ENCODE measurements at regions not wholly inside any gene's neighbourhood (a gene's known extent, or its start where the extent isn't known, plus 50 kb on each side); places are given as distances from the start of the nearest gene placed in this dataset.
"Not testable (repeated sequence)": the region's sequence is repeated elsewhere in the genome, so short reads cannot be mapped to it uniquely, and the experiment has no call there.

DNA sequence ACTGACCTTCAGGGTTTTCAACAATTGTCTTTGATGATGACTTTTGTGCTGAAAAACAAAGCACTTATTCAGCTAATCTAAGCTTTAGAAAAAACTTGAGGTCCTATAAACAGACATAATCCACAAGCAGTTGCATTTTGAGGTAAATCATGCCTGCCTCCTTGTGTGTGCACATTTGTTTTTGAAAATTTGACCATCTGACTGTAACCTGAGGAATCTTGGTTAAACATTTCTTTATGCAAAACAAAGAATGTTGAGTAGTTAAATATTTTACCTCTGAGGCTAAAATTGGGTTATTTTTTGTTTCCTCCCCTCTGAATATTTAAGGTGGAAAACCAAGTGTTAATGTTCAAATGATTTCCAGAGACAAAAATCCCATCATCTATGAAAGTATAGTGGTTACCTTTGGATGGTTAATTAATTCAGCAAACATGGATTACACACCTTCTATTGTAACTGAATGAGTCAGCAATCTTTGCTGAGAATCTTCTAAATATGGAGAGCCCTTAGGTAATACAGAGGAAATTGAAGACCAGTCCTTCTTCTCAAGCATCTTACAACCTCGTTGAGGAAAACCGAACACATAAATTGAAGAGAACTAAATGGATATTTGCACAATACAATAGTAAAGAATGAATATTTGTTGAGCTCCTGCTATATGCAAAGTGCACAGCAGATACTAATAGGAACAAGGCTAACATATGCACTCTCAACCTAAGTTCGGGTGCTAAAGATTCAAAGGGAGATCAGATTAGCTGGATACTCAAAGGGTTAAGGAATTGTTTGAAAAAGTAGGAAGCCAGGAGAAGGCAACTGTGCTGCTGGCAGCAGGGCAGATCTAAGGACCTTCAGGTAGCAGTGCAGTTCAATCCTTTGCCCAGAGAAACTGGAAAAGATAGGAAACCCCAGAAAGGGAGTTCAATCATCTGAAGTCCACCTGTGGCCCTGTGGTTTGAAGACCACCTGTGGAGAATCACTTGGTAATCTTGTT is 115.2 kb downstream of the BMP4 start:
- Histone ChIP-seq H3K9me3 (ENCODE audit: control insufficient read depth in 2 of 3, low read length in 3 of 3) (no peaks in the 10 kb centered on the region), H3K4me1 (ENCODE audit: control insufficient read depth in 2 of 2, insufficient read depth in 2 of 2, low read length in 2 of 2) (no peaks in the 10 kb centered on the region), H3K27ac (ENCODE audit: low read depth, low read length) (no peak overlapping the region), H3K4me3 (ENCODE audit: low read length) (no peak overlapping the region), H3K36me3 (ENCODE audit: control insufficient read depth in 2 of 3, insufficient read depth in 3 of 3, low read length in 3 of 3) (no peaks in the 10 kb centered on the region), H3K27me3 (ENCODE audit: control insufficient read depth in 2 of 2, insufficient read depth in 2 of 2, low read length in 2 of 2) (no peaks in the 10 kb centered on the region)
- no peak for DNase-seq
- Mint-ChIP-seq H3K27me3 (peaks cover 0 to 16% (median 0%) of the 10 kb centered on the region in 5 donors), H3K27ac (no peak overlapping the region), H3K4me3 (no peak overlapping the region), H3K9me3 (peaks cover 0 to 27% (median 12%) of the 10 kb centered on the region in 11 donors), H3K4me1 (no peaks in the 10 kb centered on the region), H3K36me3 (no peaks in the 10 kb centered on the region)
- intact Hi-C loops (cut with micrococcal nuclease), result no loop called here
- no peak for ATAC-seq
- ChIA-PET CTCF (no interaction called here), POLR2A (no interaction called here)

DNA sequence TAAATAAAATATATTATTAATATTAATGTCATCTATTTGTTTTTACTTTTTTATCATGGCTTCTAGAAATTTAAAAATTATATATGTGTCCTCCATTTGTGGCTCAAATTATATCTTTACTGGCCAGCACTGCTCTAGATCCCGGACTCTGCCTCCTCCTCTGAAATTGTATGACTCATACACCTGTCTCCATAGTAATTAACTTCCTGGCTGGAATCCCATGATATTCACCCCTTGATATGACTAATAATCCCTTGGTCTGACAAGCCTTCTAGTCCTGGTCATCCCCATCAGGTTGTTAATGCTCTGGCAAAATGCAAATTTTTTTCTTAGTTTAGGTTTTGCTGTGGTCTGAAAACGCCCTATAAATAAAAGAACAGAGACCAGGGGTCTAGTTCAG is 116.2 kb downstream of the BMP4 start:
- DNase-seq (no peak), ATAC-seq (no peak)
- Histone ChIP-seq H3K9me3 (ENCODE audit: control insufficient read depth in 2 of 3, low read length in 3 of 3) (no peaks in the 10 kb centered on the region), H3K27me3 (ENCODE audit: control insufficient read depth in 2 of 2, insufficient read depth in 2 of 2, low read length in 2 of 2) (no peaks in the 10 kb centered on the region), H3K27ac (ENCODE audit: low read depth, low read length) (no peak overlapping the region), H3K4me3 (ENCODE audit: low read length) (no peak overlapping the region), H3K4me1 (ENCODE audit: control insufficient read depth in 2 of 2, insufficient read depth in 2 of 2, low read length in 2 of 2) (no peaks in the 10 kb centered on the region), H3K36me3 (ENCODE audit: control insufficient read depth in 2 of 3, insufficient read depth in 3 of 3, low read length in 3 of 3) (no peaks in the 10 kb centered on the region)
- no peaks in the 10 kb centered on the region for H3K36me3 Mint-ChIP-seq
- peaks cover 0 to 27% (median 12%) of the 10 kb centered on the region in 11 donors for H3K9me3 Mint-ChIP-seq
- H3K27ac Mint-ChIP-seq, result no peak overlapping the region
- H3K27me3 Mint-ChIP-seq, result peaks cover 0 to 16% (median 0%) of the 10 kb centered on the region in 5 donors
- H3K4me1 Mint-ChIP-seq, result no peaks in the 10 kb centered on the region
- intact Hi-C loops (cut with micrococcal nuclease), result no loop called here
- H3K4me3 Mint-ChIP-seq, result no peak overlapping the region
- ChIA-PET CTCF (no interaction called here), POLR2A (no interaction called here)

DNA sequence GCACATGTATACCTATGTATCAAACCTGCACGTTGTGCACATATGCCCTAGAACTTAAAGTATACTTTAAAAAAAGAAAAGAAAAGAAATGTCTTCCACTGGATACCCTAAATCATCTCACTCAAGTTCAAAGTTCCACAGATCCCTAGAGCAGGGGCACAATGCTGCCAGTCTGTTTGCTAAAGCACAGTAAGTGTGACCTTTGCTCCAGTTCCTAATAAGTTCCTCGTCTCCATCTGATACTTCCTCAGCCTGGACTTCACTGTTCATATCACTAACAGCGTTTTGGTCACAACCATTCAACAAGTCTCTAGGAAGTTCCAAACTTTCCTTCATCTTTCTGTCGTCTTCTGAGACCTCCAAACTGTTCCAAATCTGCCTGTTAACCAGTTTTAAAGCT is 118.3 kb downstream of the BMP4 start:
- DNase-seq (no peak), ATAC-seq (no peak)
- POLR2A ChIA-PET, result no interaction called here
- Histone ChIP-seq H3K27ac (ENCODE audit: low read depth, low read length) (no peak overlapping the region), H3K9me3 (ENCODE audit: control insufficient read depth in 2 of 3, low read length in 3 of 3) (no peaks in the 10 kb centered on the region), H3K27me3 (ENCODE audit: control insufficient read depth in 2 of 2, insufficient read depth in 2 of 2, low read length in 2 of 2) (no peaks in the 10 kb centered on the region), H3K4me1 (ENCODE audit: control insufficient read depth in 2 of 2, insufficient read depth in 2 of 2, low read length in 2 of 2) (no peaks in the 10 kb centered on the region), H3K4me3 (ENCODE audit: low read length) (no peak overlapping the region), H3K36me3 (ENCODE audit: control insufficient read depth in 2 of 3, insufficient read depth in 3 of 3, low read length in 3 of 3) (no peaks in the 10 kb centered on the region)
- Mint-ChIP-seq H3K9me3 (peaks cover 0 to 27% (median 10%) of the 10 kb centered on the region in 11 donors), H3K36me3 (no peaks in the 10 kb centered on the region), H3K27ac (no peak overlapping the region), H3K4me3 (no peak overlapping the region), H3K4me1 (no peaks in the 10 kb centered on the region), H3K27me3 (peaks cover 0 to 11% (median 0%) of the 10 kb centered on the region in 5 donors)
- CTCF ChIA-PET, result no interaction called here
- intact Hi-C loops (cut with micrococcal nuclease), result no loop called here

DNA sequence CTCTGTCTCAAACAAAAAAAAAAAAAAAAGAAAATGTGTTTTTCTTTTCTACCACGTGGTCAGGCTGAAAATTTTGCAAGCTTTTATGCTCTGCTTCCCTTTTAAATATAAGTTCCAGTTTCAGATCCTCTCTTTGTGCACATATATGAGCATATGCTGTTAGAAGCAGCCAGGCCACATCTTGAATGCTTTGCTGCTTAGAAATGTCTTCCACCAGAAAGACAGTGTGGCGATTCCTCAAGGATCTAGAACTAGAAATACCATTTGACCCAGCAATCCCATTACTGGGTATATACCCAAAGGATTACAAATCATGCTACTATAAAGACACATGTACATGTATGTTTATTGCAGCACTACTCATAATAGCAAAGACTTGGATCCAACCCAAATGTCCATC is 119.0 kb downstream of the BMP4 start:
- ATAC-seq; H3K4me3 Mint-ChIP-seq; H3K27ac ChIP-seq (ENCODE audit: low read depth, low read length); intact Hi-C loops (cut with micrococcal nuclease); CTCF ChIA-PET; H3K4me1 ChIP-seq (ENCODE audit: control insufficient read depth in 2 of 2, insufficient read depth in 2 of 2, low read length in 2 of 2); POLR2A ChIA-PET; H3K9me3 ChIP-seq (ENCODE audit: control insufficient read depth in 2 of 3, low read length in 3 of 3); H3K27ac Mint-ChIP-seq; H3K27me3 ChIP-seq (ENCODE audit: control insufficient read depth in 2 of 2, insufficient read depth in 2 of 2, low read length in 2 of 2); H3K36me3 ChIP-seq (ENCODE audit: control insufficient read depth in 2 of 3, insufficient read depth in 3 of 3, low read length in 3 of 3); H3K36me3 Mint-ChIP-seq; DNase-seq; H3K4me1 Mint-ChIP-seq; H3K4me3 ChIP-seq (ENCODE audit: low read length): not testable (repeated sequence)
- peaks cover 0 to 11% (median 0%) of the 10 kb centered on the region in 5 donors for H3K27me3 Mint-ChIP-seq
- H3K9me3 Mint-ChIP-seq, result peaks cover 0 to 27% (median 10%) of the 10 kb centered on the region in 11 donors

DNA sequence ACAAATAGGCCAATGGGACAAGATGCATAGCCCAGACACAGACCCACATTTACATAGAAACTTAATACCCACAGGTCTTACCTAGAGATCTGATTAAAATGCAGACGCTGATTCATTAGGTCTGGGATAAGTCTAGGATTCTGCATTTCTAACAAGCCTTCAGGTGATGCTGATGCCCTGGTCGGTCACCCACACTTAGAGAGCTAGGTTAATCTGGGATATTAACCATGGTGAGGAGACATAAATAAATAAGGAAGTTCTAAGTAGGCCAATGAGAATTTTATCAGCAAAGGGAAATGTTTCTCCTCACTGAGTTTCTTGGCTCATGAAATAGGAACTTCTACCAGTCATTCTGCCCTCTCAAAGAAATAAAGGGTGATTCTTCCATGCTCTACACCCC is 120.1 kb downstream of the BMP4 start:
- Histone ChIP-seq H3K27ac (ENCODE audit: low read depth, low read length) (no peak overlapping the region), H3K4me1 (ENCODE audit: control insufficient read depth in 2 of 2, insufficient read depth in 2 of 2, low read length in 2 of 2) (no peaks in the 10 kb centered on the region), H3K36me3 (ENCODE audit: control insufficient read depth in 2 of 3, insufficient read depth in 3 of 3, low read length in 3 of 3) (no peaks in the 10 kb centered on the region), H3K9me3 (ENCODE audit: control insufficient read depth in 2 of 3, low read length in 3 of 3) (no peaks in the 10 kb centered on the region), H3K27me3 (ENCODE audit: control insufficient read depth in 2 of 2, insufficient read depth in 2 of 2, low read length in 2 of 2) (no peaks in the 10 kb centered on the region), H3K4me3 (ENCODE audit: low read length) (no peak overlapping the region)
- H3K4me1 Mint-ChIP-seq, result no peaks in the 10 kb centered on the region
- no peaks in the 10 kb centered on the region for H3K36me3 Mint-ChIP-seq
- peaks cover 0 to 27% (median 10%) of the 10 kb centered on the region in 11 donors for H3K9me3 Mint-ChIP-seq
- H3K27ac Mint-ChIP-seq, result no peak overlapping the region
- no peak for DNase-seq
- H3K27me3 Mint-ChIP-seq, result peaks cover 0 to 7% (median 0%) of the 10 kb centered on the region in 5 donors
- no peak overlapping the region for H3K4me3 Mint-ChIP-seq
- intact Hi-C loops (cut with micrococcal nuclease), result no loop called here
- ChIA-PET CTCF (no interaction called here), POLR2A (no interaction called here)
- ATAC-seq, result no peak

DNA sequence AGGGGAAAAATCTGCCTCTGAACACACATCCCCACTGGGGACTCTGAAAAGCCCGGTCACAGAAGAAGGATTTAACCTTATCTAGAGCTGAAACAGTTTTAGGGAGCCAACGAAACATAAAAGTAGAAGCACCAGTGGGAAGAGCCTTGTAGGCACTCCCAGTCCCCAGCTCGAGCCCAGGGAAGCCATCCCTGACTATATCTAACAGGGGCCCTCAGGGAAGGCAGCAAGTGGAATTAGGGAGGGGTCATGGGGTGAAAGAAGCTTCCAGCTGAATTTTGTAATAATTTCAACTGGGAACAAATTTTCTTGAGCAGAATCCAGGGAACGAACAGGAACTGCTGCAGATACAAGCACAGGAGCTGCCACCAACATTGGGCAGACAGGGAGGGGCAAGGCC is 127.8 kb downstream of the BMP4 start:
- DNase-seq, result no peak
- Mint-ChIP-seq H3K4me3 (no peak overlapping the region), H3K9me3 (peaks cover 0 to 26% (median 4%) of the 10 kb centered on the region in 11 donors), H3K4me1 (no peaks in the 10 kb centered on the region), H3K27ac (no peak overlapping the region), H3K27me3 (peaks cover 0 to 5% (median 0%) of the 10 kb centered on the region in 5 donors), H3K36me3 (no peaks in the 10 kb centered on the region)
- ATAC-seq, result no peak
- no peaks in the 10 kb centered on the region for H3K4me1 ChIP-seq (ENCODE audit: control insufficient read depth in 2 of 2, insufficient read depth in 2 of 2, low read length in 2 of 2)
- no peak overlapping the region for H3K27ac ChIP-seq (ENCODE audit: low read depth, low read length)
- H3K36me3 ChIP-seq (ENCODE audit: control insufficient read depth in 2 of 3, insufficient read depth in 3 of 3, low read length in 3 of 3), result no peaks in the 10 kb centered on the region
- intact Hi-C loops (cut with micrococcal nuclease), result no loop called here
- no peaks in the 10 kb centered on the region for H3K27me3 ChIP-seq (ENCODE audit: control insufficient read depth in 2 of 2, insufficient read depth in 2 of 2, low read length in 2 of 2)
- H3K4me3 ChIP-seq (ENCODE audit: low read length), result no peak overlapping the region
- CTCF ChIA-PET, result no interaction called here
- no peaks in the 10 kb centered on the region for H3K9me3 ChIP-seq (ENCODE audit: control insufficient read depth in 2 of 3, low read length in 3 of 3)
- POLR2A ChIA-PET, result no interaction called here

DNA sequence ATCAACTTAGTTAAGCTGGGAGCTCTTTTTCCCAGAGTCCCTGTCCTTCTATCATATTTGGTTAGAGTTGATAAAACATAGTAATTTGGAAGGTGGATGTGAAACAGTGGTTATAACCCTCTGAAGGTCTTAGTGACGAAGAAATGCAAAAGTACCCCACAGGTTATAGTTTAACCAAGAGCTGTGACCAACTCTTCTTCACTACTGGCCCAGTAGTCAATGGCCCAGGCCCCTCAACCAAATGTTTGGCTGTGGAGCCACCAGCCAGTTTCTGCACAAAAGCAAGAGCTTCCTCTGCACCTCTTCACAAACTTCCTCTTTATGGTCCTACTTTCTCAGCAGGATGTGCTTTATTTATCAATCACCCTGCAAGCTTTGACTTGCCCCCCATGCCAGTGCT is 132.6 kb downstream of the BMP4 start:
- H3K36me3 Mint-ChIP-seq, result no peaks in the 10 kb centered on the region
- Histone ChIP-seq H3K27me3 (ENCODE audit: control insufficient read depth in 2 of 2, insufficient read depth in 2 of 2, low read length in 2 of 2) (no peaks in the 10 kb centered on the region), H3K36me3 (ENCODE audit: control insufficient read depth in 2 of 3, insufficient read depth in 3 of 3, low read length in 3 of 3) (no peaks in the 10 kb centered on the region), H3K27ac (ENCODE audit: low read depth, low read length) (no peak overlapping the region), H3K9me3 (ENCODE audit: control insufficient read depth in 2 of 3, low read length in 3 of 3) (no peaks in the 10 kb centered on the region), H3K4me3 (ENCODE audit: low read length) (no peak overlapping the region), H3K4me1 (ENCODE audit: control insufficient read depth in 2 of 2, insufficient read depth in 2 of 2, low read length in 2 of 2) (no peaks in the 10 kb centered on the region)
- H3K27ac Mint-ChIP-seq, result no peak overlapping the region
- ChIA-PET POLR2A (no interaction called here), CTCF (no interaction called here)
- DNase-seq (no peak), ATAC-seq (no peak)
- intact Hi-C loops (cut with micrococcal nuclease), result no loop called here
- H3K27me3 Mint-ChIP-seq, result peaks cover 0 to 5% (median 0%) of the 10 kb centered on the region in 5 donors
- H3K4me3 Mint-ChIP-seq, result no peak overlapping the region
- H3K9me3 Mint-ChIP-seq, result peaks cover 0 to 13% (median 1%) of the 10 kb centered on the region in 11 donors
- no peaks in the 10 kb centered on the region for H3K4me1 Mint-ChIP-seq
